CD4-positive, alpha-beta T cell (primary cell): ENCODE measurements at regions not wholly inside any gene's neighbourhood (a gene's known extent, or its start where the extent isn't known, plus 50 kb on each side); places are given as distances from the start of the nearest gene placed in this dataset.

Experiments used
- ATAC-seq: fragments of 200-7000 bp; cut with Tn5 transposase; one replicate; pipeline ENCODE4 v1.10.0; 2022; ENCODE audit warnings: mild to moderate bottlenecking; ENCODE audit not compliant: poor library complexity
- CTCF ChIA-PET: fragments of 350-600 bp; sonication (Branson Sonifier 250); formaldehyde crosslinking; loops from one replicate; lab custom pipeline; 2021; ENCODE audit warnings: antibody characterized with exemption, inconsistent platforms; lab: Charles Lee
- POLR2A ChIA-PET: fragments of 350-600 bp; sonication (Branson Sonifier 250); formaldehyde crosslinking; loops from one replicate; lab custom pipeline; 2021; ENCODE audit warnings: antibody characterized with exemption, inconsistent platforms; lab: Charles Lee
- DNase-seq, 14 experiments: peaks; one replicate each; pipeline ENCODE4 v3.0.0-alpha.2; 2013 to 2020; ENCODE audit warnings: mixed read lengths in 2 of 14
- H3K27ac ChIP-seq, 2 donors: one replicate each; pipeline versions ENCODE4 v1.5.1 to v1.7.0; 2013; ENCODE audit warnings: low read length in 2 of 2, low read depth in 1 of 2, mild to moderate bottlenecking in 1 of 2
- H3K27me3 ChIP-seq, 2 experiments: 1 replicate in 1 of 2; 2 replicates in 1 of 2; pipeline versions ENCODE4 v1.6.1 to v1.7.0; 2013; ENCODE audit warnings: low read length in 2 of 2, control low read depth in 1 of 2, mild to moderate bottlenecking in 1 of 2, moderate library complexity in 1 of 2; ENCODE audit not compliant: insufficient read depth in 2 of 2, control insufficient read depth in 1 of 2
- H3K36me3 ChIP-seq: one replicate; pipeline ENCODE4 v1.6.1; 2013; ENCODE audit warnings: low read length, control low read depth; ENCODE audit not compliant: insufficient read depth
- H3K4me1 ChIP-seq: one replicate; pipeline ENCODE4 v1.6.1; 2013; ENCODE audit warnings: low read length, control low read depth; ENCODE audit not compliant: insufficient read depth
- H3K4me3 ChIP-seq: one replicate; pipeline ENCODE4 v1.5.1; 2013; ENCODE audit warnings: mild to moderate bottlenecking, low read length, moderate library complexity
- H3K9me3 ChIP-seq, 2 experiments: 1 replicate in 1 of 2; 2 replicates in 1 of 2; pipeline versions ENCODE4 v1.6.1 to v1.7.0; 2013; ENCODE audit warnings: low read length in 2 of 2, mild to moderate bottlenecking in 2 of 2, control low read depth in 1 of 2, moderate library complexity in 1 of 2; ENCODE audit not compliant: control insufficient read depth in 1 of 2, insufficient read depth in 1 of 2
- H3K27ac Mint-ChIP-seq: one replicate; pipeline ENCODE4 v1.8.0; 2020; ENCODE audit warnings: mixed read lengths
- H3K27me3 Mint-ChIP-seq: one replicate; pipeline ENCODE4 v1.8.0; 2021; ENCODE audit warnings: mixed read lengths
- H3K36me3 Mint-ChIP-seq: one replicate; pipeline ENCODE4 v1.8.0; 2021; ENCODE audit warnings: low read depth, mixed read lengths
- H3K4me1 Mint-ChIP-seq: one replicate; pipeline ENCODE4 v1.8.0; 2021; ENCODE audit warnings: low read depth, mixed read lengths
- H3K4me3 Mint-ChIP-seq: one replicate; pipeline ENCODE4 v1.8.0; 2020; ENCODE audit warnings: mild to moderate bottlenecking, mixed read lengths
- H3K9me3 Mint-ChIP-seq: one replicate; pipeline ENCODE4 v1.8.0; 2020; ENCODE audit warnings: mixed read lengths
- CTCF ChIP-seq: fragments of 200-600 bp; IDR thresholded peaks from one replicate; pipeline ENCODE4 v1.8.0; 2022; ENCODE audit warnings: antibody characterized with exemption, mild to moderate bottlenecking
- intact Hi-C, 2 experiments: fragments of 100-400 bp; cut with DNase I in 1 of 2; cut with micrococcal nuclease in 1 of 2; formaldehyde crosslinking; loops; one replicate each; pipeline versions ENCODE4 v1.15.1 to v1.9.0; 2023 to 2025; cut with DNase I, micrococcal nuclease

- Histone ChIP-seq H3K36me3 (no peaks in the 10 kb centered on the region), H3K9me3 (no peaks in the 10 kb centered on the region), H3K4me1 (no peaks in the 10 kb centered on the region), H3K27me3 (no peaks in the 10 kb centered on the region), H3K27ac (no peak overlapping the region), H3K4me3 (no peak overlapping the region)
- no peak for TF ChIP-seq CTCF
- Mint-ChIP-seq H3K4me3 (no peak overlapping the region), H3K4me1 (no peaks in the 10 kb centered on the region), H3K27ac (no peak overlapping the region), H3K27me3 (no peaks in the 10 kb centered on the region), H3K9me3 (peaks cover 2% of the 10 kb centered on the region), H3K36me3 (no peaks in the 10 kb centered on the region)
- CTCF ChIA-PET = no interaction called here
- POLR2A ChIA-PET = no interaction called here
- no peak for DNase-seq
- intact Hi-C loops = no loop called here
- no peak for ATAC-seq
Observed at GRCh38 chr20:7657569-7657968, 282.7 kb downstream of the HAO1 start.

- no peak for ATAC-seq
- Mint-ChIP-seq H3K27ac (no peak overlapping the region), H3K27me3 (no peaks in the 10 kb centered on the region), H3K36me3 (no peaks in the 10 kb centered on the region), H3K4me1 (no peaks in the 10 kb centered on the region), H3K4me3 (no peak overlapping the region), H3K9me3 (peaks cover 2% of the 10 kb centered on the region)
- H3K4me1 ChIP-seq = no peaks in the 10 kb centered on the region
- no peak for DNase-seq
- intact Hi-C loops = no loop called here
- H3K27ac ChIP-seq = no peak overlapping the region
- no peaks in the 10 kb centered on the region for H3K27me3 ChIP-seq
- no peaks in the 10 kb centered on the region for H3K9me3 ChIP-seq
- no peak for TF ChIP-seq CTCF
- POLR2A ChIA-PET = no interaction called here
- H3K36me3 ChIP-seq = no peaks in the 10 kb centered on the region
- CTCF ChIA-PET = no interaction called here
- no peak overlapping the region for H3K4me3 ChIP-seq
Observed at GRCh38 chr20:7660165-7660564, 280.1 kb downstream of the HAO1 start.

GRCh38 chr20:7665376-7665775 lies 274.9 kb downstream of the HAO1 start:
- no peak for TF ChIP-seq CTCF
- H3K27me3 Mint-ChIP-seq = no peaks in the 10 kb centered on the region
- Histone ChIP-seq H3K27me3 (no peaks in the 10 kb centered on the region), H3K9me3 (no peaks in the 10 kb centered on the region), H3K4me3 (no peak overlapping the region), H3K4me1 (no peaks in the 10 kb centered on the region), H3K27ac (no peak overlapping the region), H3K36me3 (no peaks in the 10 kb centered on the region)
- POLR2A ChIA-PET = interaction anchor here (0.7 kb wide), 1 partner anchor 30 kb away, joined by 3 read pairs; no protein-coding TSS in a partner anchor
- no peak for ATAC-seq
- no peaks in the 10 kb centered on the region for H3K36me3 Mint-ChIP-seq
- no peaks in the 10 kb centered on the region for H3K9me3 Mint-ChIP-seq
- intact Hi-C loops = no loop called here
- H3K4me1 Mint-ChIP-seq = no peaks in the 10 kb centered on the region
- H3K4me3 Mint-ChIP-seq = no peak overlapping the region
- CTCF ChIA-PET = no interaction called here
- no peak overlapping the region for H3K27ac Mint-ChIP-seq
- no peak for DNase-seq
